ENCODE measurements at regions not wholly inside any gene's neighbourhood (a gene's known extent, or its start where the extent isn't known, plus 50 kb on each side); places are given as distances from the start of the nearest gene placed in this dataset.

DNA sequence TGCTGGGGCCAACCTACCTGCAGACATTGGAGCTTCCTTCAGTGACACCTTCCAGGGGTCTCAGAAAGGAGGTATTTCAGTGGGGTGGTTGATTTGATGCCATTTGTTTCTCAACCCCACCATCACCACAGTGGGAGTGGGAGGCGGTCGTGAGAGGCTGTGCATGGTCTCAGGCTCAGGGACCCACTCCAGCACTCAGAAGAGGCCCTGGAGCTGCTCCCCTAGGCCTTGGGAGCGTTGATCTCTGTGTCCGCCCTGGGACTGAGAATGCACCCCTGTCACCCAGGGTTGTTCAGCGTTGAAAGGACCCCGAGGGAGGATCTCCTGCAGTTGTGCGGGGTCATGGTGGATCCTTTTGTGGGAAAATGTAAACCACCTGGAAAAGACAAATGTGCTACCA lies 410.6 kb downstream of the GLRX3 start:
- Mint-ChIP-seq H3K27me3 (peaks cover 13% of the 10 kb centered on the region), H3K9me3 (no peaks in the 10 kb centered on the region), H3K4me3 (no peak overlapping the region), H3K4me1 (no peaks in the 10 kb centered on the region), H3K27ac (no peak overlapping the region), H3K36me3 (no peaks in the 10 kb centered on the region)
- no peak for ATAC-seq

DNA sequence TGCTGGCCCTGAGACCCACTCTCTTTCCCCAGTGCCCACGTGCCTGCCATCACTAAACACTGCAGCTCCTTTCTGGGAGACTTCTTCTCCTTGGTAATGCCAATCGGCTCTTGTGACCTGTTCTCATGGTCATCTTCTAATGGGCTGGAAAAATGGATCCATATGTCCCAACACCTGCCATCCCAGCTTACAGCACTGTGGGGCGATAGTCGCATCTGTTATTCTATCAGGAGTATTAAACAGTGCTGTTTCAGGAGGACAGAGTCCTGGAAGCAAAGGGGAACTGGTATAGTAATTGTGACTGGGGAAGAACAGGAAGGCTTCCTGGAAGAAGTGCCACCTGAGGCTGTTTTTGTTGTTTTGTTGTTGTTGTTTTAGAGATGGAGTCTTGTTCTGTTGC lies 411.2 kb downstream of the GLRX3 start:
- H3K4me3 Mint-ChIP-seq, result no peak overlapping the region
- ATAC-seq, result no peak
- H3K27me3 Mint-ChIP-seq, result peaks cover 13% of the 10 kb centered on the region
- no peaks in the 10 kb centered on the region for H3K9me3 Mint-ChIP-seq
- H3K4me1 Mint-ChIP-seq, result no peaks in the 10 kb centered on the region
- no peaks in the 10 kb centered on the region for H3K36me3 Mint-ChIP-seq
- no peak overlapping the region for H3K27ac Mint-ChIP-seq

DNA sequence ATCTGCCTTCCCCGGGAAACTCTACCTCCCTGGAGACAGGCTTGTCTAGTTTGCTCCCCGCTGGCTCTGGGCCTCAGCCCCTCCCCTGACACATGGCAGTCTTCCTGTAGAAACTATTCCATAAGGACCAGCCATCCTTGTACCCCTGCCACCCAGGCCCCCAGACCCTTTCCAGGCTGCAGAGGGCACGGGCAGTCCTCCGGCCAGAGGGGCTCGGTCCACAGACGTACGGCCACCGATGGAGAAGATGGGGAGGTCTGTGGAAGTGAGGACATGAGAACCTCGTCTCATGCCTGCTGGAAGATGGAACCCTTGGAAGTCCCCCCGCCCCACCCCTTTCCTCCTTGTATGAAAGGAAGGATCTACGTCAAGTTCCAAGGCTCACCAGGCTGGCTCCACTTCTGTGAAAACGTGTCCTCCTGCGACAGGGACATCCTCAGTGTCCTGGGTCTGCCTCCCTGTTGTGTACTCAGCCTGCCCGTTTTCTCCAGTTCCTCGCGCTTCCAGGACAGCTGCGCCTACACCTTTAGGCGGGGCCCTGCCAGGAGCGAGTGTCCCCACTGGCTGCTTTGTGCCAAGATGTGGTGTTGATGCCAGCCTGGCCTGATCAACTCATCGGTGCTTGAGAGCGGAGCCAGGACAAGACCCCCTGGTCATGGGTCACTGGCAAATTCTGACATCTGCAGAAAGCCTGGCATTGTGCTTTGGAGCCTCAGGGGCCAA lies 414.9 kb downstream of the GLRX3 start:
- Mint-ChIP-seq H3K27ac (no peak overlapping the region), H3K4me1 (no peaks in the 10 kb centered on the region), H3K4me3 (no peak overlapping the region), H3K9me3 (no peaks in the 10 kb centered on the region), H3K27me3 (no peaks in the 10 kb centered on the region), H3K36me3 (no peaks in the 10 kb centered on the region)
- ATAC-seq, result no peak

DNA sequence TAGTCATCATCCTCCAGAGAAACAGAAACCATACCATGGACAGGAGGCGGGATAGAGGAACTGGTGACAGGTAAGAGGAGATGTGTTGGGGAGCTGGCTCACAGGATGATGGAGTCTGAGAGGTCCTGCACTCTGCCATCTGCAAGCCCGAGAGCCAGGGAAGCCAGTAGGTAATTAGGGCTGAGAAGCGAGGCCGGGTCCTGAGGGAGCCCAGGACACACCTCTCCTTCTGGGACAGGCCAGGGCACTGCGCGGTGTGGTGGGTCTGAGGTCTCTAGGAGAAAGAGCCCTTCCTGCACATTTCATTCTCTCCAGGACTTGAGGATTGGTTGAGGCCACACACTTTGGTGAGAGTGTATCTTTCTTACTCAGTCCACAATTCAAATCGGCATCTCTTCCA lies 415.5 kb downstream of the GLRX3 start:
- H3K27me3 Mint-ChIP-seq, result no peaks in the 10 kb centered on the region
- no peak overlapping the region for H3K27ac Mint-ChIP-seq
- no peak for ATAC-seq
- no peaks in the 10 kb centered on the region for H3K9me3 Mint-ChIP-seq
- no peaks in the 10 kb centered on the region for H3K36me3 Mint-ChIP-seq
- no peaks in the 10 kb centered on the region for H3K4me1 Mint-ChIP-seq
- H3K4me3 Mint-ChIP-seq, result no peak overlapping the region

DNA sequence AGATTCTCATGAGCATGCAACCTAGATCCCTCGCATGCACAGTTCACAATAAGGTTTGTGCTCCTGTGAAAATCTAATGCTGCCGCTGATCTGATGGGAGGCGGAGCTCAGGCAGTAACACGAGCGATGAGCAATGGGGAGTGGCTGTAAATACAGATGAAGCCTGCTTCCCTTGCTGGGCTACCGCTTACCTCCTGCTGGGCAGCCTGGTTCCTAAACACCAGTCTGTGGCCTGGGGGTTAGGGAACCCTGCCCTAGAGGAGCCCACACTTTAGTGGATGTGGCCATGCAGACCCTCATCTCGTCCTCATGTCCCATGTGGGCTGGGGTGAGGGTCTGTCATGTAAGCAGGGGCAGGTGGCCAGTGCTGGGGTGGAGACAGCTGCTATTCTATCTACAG lies 417.6 kb downstream of the GLRX3 start:
- H3K4me1 Mint-ChIP-seq, result no peaks in the 10 kb centered on the region
- no peaks in the 10 kb centered on the region for H3K27me3 Mint-ChIP-seq
- no peaks in the 10 kb centered on the region for H3K9me3 Mint-ChIP-seq
- no peak overlapping the region for H3K27ac Mint-ChIP-seq
- no peak for ATAC-seq
- H3K36me3 Mint-ChIP-seq, result no peaks in the 10 kb centered on the region
- no peak overlapping the region for H3K4me3 Mint-ChIP-seq

DNA sequence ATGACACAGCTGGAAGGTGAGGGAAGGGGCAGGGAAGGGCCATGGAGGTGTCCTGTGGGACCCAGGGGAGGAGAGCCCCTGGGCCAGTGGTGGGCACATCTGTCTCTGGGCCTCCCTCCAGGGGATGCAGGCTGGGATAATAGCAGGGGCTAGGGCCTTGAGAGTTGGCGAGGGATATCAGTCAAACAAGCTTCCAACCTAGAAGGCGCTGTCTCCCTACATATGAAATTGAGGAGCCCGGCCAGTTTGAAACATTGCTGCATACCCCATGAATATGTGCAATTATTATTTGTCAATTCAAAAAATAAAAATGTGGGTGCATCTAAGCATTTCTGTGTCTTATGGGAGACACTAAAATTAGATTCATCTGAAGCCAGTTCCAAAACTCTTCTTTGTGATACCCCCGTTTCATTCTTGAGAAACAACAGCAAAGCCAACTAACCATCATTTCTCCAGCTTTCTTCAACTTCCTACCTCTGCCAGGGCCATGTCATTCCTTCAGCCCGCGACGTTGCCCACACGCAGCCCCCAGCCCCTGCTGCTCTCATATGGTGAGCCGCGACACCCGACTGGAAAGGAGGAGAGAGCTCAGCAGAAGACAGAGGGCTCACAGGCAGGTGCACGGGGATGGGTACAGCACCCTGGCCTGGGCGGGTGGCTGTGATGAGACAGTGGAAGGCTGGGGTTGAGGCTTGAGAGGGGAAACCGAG lies 418.7 kb downstream of the GLRX3 start:
- no peaks in the 10 kb centered on the region for H3K4me1 Mint-ChIP-seq
- no peak overlapping the region for H3K27ac Mint-ChIP-seq
- H3K27me3 Mint-ChIP-seq, result no peaks in the 10 kb centered on the region
- H3K9me3 Mint-ChIP-seq, result no peaks in the 10 kb centered on the region
- H3K36me3 Mint-ChIP-seq, result no peaks in the 10 kb centered on the region
- no peak for ATAC-seq
- H3K4me3 Mint-ChIP-seq, result no peak overlapping the region

DNA sequence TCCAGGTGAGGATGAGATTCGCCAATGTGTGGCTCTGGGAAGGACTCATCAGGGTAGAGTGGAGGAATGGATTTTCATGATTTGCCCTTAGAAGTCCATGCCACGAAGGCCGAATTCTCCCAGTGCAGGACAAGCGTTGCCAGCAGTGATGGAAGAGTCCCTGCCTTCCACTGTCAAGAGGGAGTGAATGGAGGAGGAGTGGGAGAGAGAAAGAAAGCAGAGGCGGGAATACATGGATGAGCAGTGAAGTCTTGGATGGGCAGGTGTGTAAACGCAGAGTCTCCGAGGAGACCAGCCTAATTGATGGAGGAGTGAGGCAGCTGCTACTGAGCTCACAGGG lies 419.2 kb downstream of the GLRX3 start:
- H3K4me3 Mint-ChIP-seq, result no peak overlapping the region
- ATAC-seq, result no peak

DNA sequence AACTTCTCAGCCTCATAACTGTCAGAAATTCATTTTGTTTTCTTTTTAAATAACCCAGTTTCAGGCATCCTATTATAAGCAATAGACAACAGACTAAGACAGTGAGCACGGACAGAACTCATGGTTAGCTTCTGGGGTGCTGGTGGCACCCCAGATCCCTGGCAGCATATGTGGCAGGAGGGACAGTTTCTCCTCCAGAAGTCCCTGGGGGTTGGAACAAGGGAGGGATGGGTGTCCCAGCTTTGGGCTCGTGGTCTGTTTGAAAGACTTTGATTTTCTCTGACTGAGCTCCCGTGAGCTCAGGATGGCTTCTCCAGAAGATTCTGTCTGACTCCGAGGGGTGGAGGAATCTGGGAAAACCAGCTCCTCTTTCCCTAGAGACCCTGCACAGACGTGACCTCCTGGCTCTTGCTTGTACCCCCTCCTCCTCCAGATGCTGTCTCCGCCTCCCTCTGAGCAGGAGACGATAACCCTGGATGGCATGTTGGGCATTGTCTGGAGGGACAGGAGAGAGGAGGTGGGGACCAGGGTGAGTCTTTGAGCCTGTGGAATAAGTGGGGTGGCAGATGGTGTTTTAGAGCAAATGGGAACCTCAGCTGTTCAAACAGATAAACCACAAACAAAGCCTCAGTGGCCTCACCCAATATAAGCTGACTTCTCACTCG lies 421.1 kb downstream of the GLRX3 start:
- Mint-ChIP-seq H3K27ac (no peak overlapping the region), H3K9me3 (no peaks in the 10 kb centered on the region), H3K27me3 (no peaks in the 10 kb centered on the region), H3K36me3 (no peaks in the 10 kb centered on the region), H3K4me3 (no peak overlapping the region), H3K4me1 (no peaks in the 10 kb centered on the region)
- no peak for ATAC-seq

More for the DNA sequence above, 419.2 kb downstream of the GLRX3 start:
- Mint-ChIP-seq H3K27me3 (no peaks in the 10 kb centered on the region), H3K4me1 (no peaks in the 10 kb centered on the region), H3K9me3 (no peaks in the 10 kb centered on the region), H3K36me3 (no peaks in the 10 kb centered on the region), H3K27ac (no peak overlapping the region)

DNA sequence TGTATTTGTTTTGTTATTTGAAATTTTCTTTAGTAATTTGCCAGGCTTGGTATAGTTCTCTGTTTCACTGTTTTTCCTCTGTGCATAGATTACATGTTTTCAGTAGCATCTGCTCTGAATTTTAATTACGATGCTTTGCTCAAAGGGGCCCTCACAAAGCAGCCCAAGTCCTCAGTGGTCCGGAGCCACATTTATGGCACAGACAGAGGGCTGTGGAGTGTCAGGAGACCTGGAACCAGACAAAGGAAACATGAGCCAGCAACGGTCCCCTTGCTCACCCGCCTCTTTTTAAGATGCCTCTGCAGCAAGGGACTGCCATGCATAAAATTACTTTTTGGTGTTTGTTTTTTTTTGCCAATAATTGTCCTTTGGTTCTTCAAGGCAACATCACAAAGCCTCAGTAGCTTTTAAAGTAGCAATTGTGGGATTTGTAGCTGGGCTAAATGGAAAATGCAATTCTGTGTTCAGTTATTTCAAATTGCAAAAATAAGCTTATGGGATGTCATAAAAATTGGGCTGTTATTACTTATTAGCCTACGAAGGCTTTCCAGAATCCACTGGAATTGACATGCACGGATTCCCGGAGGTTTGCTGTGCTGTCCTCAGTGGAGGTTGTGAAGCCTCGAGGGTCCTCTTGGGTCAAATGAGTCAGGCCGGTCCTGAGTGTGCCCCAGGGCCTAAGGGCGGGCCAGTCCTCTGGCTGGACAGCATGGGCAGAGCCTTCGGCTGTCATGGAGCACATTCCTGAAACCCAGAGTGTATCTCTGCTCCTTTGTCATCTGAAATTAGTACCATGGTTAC lies 422.8 kb downstream of the GLRX3 start:
- H3K27ac Mint-ChIP-seq, result no peak overlapping the region
- no peaks in the 10 kb centered on the region for H3K27me3 Mint-ChIP-seq
- no peak overlapping the region for H3K4me3 Mint-ChIP-seq
- no peak for ATAC-seq
- no peaks in the 10 kb centered on the region for H3K4me1 Mint-ChIP-seq
- no peaks in the 10 kb centered on the region for H3K9me3 Mint-ChIP-seq
- no peaks in the 10 kb centered on the region for H3K36me3 Mint-ChIP-seq

DNA sequence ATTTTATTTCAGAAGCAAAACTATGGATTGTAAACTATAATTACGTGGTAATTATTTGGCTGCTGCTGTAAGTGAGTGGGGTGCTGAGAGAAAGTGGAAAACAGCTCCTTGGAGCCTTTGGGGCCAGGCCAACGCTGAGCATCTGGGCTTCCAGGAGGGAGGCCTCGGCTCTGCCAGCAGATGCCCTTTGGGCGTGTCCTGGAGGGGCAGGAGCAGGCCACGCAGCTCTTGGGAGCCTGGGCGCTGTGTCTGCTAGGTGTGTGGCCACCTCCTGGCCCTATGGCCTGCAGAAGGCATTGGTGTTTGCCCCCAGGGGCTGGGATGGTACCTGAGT lies 423.3 kb downstream of the GLRX3 start:
- Mint-ChIP-seq H3K36me3 (no peaks in the 10 kb centered on the region), H3K4me3 (no peak overlapping the region), H3K27ac (no peak overlapping the region), H3K27me3 (no peaks in the 10 kb centered on the region), H3K4me1 (no peaks in the 10 kb centered on the region), H3K9me3 (peaks cover 4% of the 10 kb centered on the region)
- no peak for ATAC-seq

DNA sequence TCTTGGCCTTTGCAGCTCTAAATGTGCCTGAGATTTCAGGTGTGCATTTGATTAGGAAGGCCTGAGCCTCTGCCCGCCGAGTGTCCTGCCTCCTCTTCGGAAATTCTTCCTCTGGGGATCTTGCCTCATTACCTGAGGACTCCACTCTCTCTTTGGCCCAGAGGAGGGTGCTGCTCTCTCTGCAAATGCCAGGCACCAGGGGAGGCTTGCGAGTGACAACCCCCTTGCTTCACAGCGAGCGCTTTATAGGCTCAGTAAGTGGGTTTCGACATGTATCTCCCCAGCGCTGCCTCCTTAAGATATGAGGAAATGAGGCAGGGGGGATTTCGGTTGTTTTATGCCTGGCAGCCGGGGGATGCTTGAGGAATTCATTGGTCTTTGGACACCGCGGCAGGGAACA lies 423.9 kb downstream of the GLRX3 start:
- no peaks in the 10 kb centered on the region for H3K4me1 Mint-ChIP-seq
- no peaks in the 10 kb centered on the region for H3K27me3 Mint-ChIP-seq
- H3K36me3 Mint-ChIP-seq, result no peaks in the 10 kb centered on the region
- ATAC-seq, result no peak
- no peak overlapping the region for H3K27ac Mint-ChIP-seq
- H3K4me3 Mint-ChIP-seq, result no peak overlapping the region
- peaks cover 4% of the 10 kb centered on the region for H3K9me3 Mint-ChIP-seq

DNA sequence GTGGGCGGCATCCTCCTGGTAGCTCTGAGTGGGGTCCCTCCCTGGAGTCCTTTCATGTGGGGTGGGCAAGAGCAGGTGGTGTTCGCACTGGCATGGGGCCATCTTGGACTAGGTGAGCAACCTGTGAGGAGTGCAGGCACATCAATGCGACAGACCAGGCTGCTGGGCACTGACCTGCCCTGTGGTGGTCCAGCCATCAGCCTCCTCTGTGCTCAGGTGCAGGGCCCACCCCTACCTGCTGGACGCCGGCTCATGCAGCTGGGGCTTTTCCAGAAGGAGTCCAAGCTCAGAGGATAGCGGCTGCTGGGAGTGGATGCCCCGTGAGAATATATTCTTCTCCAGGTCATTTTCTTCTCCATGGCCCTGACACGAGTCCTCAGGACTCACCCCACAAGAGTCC lies 424.4 kb downstream of the GLRX3 start:
- ATAC-seq, result no peak
- no peaks in the 10 kb centered on the region for H3K27me3 Mint-ChIP-seq
- H3K4me3 Mint-ChIP-seq, result no peak overlapping the region
- no peak overlapping the region for H3K27ac Mint-ChIP-seq
- no peaks in the 10 kb centered on the region for H3K36me3 Mint-ChIP-seq
- H3K4me1 Mint-ChIP-seq, result no peaks in the 10 kb centered on the region
- H3K9me3 Mint-ChIP-seq, result peaks cover 4% of the 10 kb centered on the region

DNA sequence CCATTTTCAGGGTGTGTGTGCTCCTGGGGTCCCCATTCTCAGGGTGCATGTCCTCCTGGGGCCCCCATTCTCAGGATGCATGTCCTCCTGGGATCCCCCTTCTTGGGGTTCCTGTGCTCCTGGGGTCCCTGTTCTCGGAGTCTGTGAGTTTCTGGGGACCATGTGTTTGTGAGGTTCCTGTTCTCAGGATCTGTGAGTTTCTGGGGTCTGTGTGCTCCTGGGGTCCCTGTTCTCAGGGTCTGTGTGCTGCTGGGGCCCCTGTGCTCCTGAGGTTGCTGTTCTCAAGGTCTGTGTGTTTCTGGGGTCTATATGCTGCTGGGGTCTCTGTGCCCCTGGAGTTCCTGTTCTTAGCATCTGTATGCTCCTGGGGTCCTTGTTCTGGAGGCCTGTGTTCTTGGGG lies 425.5 kb downstream of the GLRX3 start:
- no peak for ATAC-seq
- no peaks in the 10 kb centered on the region for H3K4me1 Mint-ChIP-seq
- no peaks in the 10 kb centered on the region for H3K27me3 Mint-ChIP-seq
- H3K36me3 Mint-ChIP-seq, result no peaks in the 10 kb centered on the region
- peaks cover 4% of the 10 kb centered on the region for H3K9me3 Mint-ChIP-seq
- no peak overlapping the region for H3K27ac Mint-ChIP-seq
- H3K4me3 Mint-ChIP-seq, result no peak overlapping the region

DNA sequence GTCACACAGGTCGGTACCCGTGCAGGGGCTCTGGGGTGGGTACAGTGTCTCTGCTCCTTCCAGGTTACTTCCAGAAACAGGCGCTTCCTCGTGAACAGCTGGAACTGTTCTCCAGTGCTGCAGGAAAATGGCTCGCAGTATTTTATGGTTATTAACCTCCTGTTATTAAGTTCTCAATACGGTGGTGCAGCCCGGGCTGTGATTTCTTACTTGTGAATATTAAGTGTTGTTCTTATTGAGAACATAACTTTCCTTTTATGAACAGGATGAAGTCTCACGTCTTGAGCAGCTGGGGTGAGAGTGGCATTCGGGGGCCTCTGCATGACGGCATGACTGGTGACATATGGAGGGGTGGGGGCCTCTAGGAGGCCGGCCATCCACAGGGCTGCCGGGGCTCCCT lies 430.8 kb downstream of the GLRX3 start:
- ATAC-seq, result no peak
- Mint-ChIP-seq H3K4me1 (no peaks in the 10 kb centered on the region), H3K4me3 (no peak overlapping the region), H3K9me3 (peaks cover 4% of the 10 kb centered on the region), H3K36me3 (no peaks in the 10 kb centered on the region), H3K27ac (no peak overlapping the region), H3K27me3 (no peaks in the 10 kb centered on the region)

DNA sequence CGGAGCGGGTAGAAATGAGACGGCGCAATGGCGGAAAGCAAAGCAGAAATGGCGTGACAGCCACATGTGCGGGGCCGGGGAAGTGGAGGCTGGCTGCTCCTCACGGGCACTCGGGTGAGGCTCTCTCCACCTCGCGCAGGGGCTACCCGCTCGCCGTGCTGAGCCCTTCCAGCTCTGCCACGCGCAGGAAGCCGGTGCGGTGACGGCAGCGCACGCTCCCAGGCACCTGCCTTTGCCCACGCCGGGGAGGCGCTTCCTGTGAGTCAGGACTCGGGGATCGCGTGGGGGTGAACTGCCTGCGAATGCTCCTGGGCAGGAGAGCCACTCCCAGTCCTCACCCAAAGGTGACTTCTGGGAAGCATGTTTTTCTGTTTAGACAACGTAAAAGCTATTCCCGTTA lies 431.2 kb downstream of the GLRX3 start:
- H3K27me3 Mint-ChIP-seq, result no peaks in the 10 kb centered on the region
- peaks cover 4% of the 10 kb centered on the region for H3K9me3 Mint-ChIP-seq
- H3K4me3 Mint-ChIP-seq, result no peak overlapping the region
- H3K4me1 Mint-ChIP-seq, result no peaks in the 10 kb centered on the region
- no peak overlapping the region for H3K27ac Mint-ChIP-seq
- no peaks in the 10 kb centered on the region for H3K36me3 Mint-ChIP-seq
- no peak for ATAC-seq
